Inflammatory macrophage treated with lipopolysaccharide for 1 hour (primary cell): ENCODE measurements at regions not wholly inside any gene's neighbourhood (a gene's known extent, or its start where the extent isn't known, plus 50 kb on each side); places are given as distances from the start of the nearest gene placed in this dataset.
"Not testable (repeated sequence)": the region's sequence is repeated elsewhere in the genome, so short reads cannot be mapped to it uniquely, and the experiment has no call there.

Source experiments
- DNase-seq, 2 donors: peaks; one replicate each; pipeline ENCODE4 v3.0.0-alpha.2; 2020 to 2022

GRCh38 chr21:15638856-15639549 is 90.8 kb upstream of the USP25 start:
- DNase-seq = no peak

DNA sequence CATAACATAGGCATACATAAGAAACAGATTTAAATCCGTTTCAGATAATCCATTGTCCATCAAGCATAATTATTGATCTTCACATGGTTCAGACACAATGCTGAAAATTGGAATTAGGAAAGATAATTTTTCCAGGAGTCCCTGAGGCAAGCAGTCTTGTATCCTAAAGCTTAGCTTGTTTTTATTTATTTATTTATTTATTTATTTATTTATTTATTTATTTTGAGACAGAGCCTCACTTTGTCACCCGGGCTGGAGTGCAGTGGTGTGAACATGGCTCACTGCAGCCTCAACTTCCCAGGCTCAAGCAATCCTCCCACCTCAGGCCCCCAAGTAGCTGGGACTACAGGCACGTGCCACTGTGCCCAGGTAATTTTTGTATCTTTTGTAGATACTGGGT is 89.7 kb upstream of the USP25 start:
- DNase-seq = not testable (repeated sequence)

DNA sequence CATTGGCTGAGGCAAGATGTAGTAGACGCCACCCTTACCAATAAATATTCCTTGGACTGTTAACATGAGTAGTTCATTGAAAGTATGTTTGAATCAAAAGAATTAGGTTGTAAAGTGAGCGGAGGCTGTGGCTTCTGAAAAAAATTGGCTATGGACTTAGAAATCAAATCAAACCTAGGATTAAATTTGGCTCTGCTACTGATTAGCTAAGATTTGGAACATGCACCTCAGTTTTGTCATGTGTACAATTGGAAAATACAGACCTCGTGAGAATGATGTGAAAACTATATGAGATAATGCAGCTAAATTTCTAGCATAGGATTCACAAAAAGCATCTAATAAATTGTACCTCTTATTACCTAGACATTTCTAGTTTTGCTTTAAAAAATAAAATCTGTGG is 85.3 kb upstream of the USP25 start:
- no peak for DNase-seq

GRCh38 chr21:15645830-15646229 is 84.0 kb upstream of the USP25 start:
- no peak for DNase-seq

GRCh38 chr21:15650735-15651134 is 79.0 kb upstream of the USP25 start:
- no peak for DNase-seq

GRCh38 chr21:15651172-15651571 is 78.6 kb upstream of the USP25 start:
- no peak for DNase-seq

DNA sequence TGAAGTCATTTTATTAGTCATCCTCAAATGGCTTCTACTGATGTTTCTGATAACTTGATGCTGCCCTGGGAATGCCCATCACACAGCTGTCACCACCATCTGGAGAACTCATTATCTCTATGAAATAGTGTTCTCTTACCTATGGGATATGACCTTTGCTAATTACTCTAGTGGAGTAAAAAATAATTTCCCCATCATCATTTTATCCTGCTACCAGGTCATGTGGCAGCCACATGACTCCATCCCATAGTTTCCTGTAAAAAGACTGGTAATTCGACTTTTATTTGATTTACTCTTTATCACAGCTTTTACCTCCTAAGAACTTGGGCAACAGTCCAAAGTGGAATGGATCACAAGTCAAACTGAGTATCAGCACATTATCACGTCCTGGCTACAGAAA is 76.1 kb upstream of the USP25 start:
- DNase-seq = no peak

DNA sequence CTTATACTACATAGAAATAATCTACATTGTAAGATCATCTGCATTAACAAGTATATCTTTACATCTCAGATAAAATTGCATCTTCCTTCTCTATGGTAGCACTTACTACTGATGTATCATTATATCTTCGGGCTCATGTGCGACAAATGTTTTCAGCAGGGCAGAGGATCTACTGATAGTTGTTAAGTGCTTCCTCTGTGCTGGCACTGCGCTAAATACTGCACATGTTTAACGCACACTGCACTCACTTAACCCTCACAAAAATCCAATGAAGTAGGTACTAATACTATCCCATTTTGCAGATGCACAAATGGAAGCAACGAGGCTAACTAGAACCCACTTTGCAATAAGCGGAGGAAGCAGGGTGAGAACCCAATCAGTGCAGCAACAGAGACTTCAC is 75.6 kb upstream of the USP25 start:
- no peak for DNase-seq

DNA sequence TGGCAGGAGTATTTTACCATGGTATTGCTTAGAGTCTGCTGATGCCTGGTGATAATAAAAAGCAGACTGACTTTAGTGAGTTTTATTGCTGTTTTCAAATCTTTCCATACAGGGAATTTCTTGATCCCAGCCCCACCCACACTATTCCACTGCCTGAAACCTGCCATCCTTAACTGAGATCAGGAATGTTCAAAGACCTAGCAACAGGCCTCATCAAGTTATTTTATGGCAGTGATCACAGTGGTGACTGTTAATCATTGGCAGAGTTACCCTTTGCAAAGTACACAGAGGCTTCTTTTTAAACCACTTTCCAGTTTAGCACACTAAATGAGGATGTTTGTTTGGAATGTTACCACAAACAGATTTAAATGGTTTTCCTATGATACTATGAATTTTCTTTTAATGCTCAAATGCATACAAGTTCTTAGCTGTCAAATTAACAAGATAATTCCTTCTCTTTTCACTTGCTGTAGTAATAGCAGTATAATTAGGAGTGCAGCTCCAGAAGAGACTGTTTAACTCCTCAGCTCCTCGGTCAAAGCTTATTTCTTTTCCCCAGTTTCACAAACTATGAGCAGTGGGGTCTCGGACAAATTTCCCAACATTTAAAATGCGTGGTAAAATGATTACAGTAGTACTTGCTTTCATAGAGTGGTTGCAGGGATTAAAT is 69.9 kb upstream of the USP25 start:
- DNase-seq = no peak

- no peak for DNase-seq
Observed at GRCh38 chr21:15660423-15660804, 69.4 kb upstream of the USP25 start.

- no peak for DNase-seq
Observed at GRCh38 chr21:15667010-15667409, 62.8 kb upstream of the USP25 start.

DNA sequence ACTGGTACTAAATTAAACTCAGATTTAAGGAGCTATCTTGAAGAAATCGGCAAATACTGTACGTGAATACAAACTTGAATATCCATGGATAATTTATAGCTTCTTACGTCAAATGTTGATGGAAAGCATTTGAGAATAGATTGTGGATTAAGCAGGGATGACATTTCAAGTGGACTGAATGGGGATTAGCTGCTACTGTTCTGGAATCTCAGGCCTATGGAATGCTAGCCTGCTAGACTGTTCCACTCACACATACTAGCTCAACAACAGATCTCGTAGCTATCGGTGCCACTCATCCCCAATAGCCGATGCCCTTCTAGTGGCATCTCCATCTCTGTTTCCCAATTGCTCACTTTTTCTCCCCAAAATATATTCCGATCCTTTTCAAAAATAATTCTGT is 62.0 kb upstream of the USP25 start:
- no peak for DNase-seq

DNA sequence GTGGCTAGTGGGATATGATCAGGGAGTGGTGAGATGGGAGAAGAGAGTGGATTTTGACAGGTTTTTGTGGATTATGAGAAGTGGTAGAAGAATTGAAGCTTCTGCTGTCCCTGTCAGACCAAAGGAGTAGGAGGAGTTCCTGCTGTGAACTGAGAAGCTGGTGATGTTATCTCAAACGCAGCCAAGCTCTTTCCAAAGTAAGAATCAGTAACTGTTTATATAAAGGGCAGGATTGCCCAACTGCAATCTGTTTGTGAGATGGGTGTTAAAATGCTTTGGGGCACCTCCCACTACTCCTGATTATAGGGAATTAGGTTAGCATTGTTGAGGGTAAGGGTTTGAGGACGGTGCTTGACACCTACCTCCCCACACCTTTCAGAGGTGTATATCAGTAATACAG is 60.5 kb upstream of the USP25 start:
- no peak for DNase-seq

DNA sequence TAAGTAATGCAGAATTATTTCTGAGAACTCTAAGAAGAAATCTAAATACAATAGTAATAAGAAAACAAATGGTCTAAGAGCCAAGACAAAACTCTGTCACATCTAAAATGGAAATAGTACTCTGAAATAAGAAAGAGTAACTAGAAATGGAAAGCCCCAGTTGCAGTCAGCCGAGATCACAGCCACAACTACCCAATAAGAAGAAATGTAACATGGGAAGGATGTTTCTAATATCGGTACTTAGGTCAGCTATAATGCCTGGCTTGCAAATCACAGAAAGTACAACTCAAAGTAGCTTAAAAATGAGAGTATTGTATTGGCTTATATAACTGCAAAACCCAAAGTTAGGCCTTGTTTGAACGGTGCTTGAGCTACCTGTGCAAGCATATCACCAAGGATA is 58.6 kb upstream of the USP25 start:
- no peak for DNase-seq

DNA sequence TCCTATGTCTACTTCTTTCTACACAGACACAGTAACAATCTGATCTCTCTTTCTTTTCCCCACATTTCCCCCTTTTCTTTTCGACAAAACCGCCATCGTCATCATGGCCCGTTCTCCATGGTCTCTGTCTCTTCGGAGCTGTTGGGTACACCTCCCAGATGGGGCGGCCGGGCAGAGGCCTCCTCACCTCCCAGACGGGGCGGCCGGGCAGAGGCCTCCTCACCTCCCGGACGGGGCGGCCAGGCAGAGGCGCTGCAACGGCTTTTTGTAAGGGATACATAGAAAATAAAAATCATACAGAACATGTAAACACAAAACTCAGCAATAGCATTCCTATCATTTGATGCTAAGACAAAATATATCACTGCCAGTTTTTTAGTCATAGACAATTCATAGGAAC is 57.2 kb upstream of the USP25 start:
- DNase-seq = not testable (repeated sequence)

GRCh38 chr21:15676935-15677334 is 52.8 kb upstream of the USP25 start:
- peak in 1 of 2 donors; percentile 20 for DNase-seq

- DNase-seq = no peak
Observed at GRCh38 chr21:15679630-15680029, 50.2 kb upstream of the USP25 start.
